B cell (primary cell): ENCODE measurements at regions not wholly inside any gene's neighbourhood (a gene's known extent, or its start where the extent isn't known, plus 50 kb on each side); places are given as distances from the start of the nearest gene placed in this dataset.

Experiments
- ATAC-seq: fragments of 200-7000 bp; cut with Tn5 transposase; one replicate; pipeline ENCODE4 v1.10.0; 2021; ENCODE audit warnings: low read depth, mild to moderate bottlenecking, moderate number of reproducible peaks, moderate library complexity
- CTCF ChIA-PET: fragments of 350-600 bp; sonication (Branson Sonifier 250); formaldehyde crosslinking; loops from one replicate; lab custom pipeline; 2021; ENCODE audit warnings: antibody characterized with exemption, inconsistent platforms; lab: Charles Lee
- POLR2A ChIA-PET: fragments of 350-600 bp; sonication (Branson Sonifier 250); formaldehyde crosslinking; loops from one replicate; lab custom pipeline; 2021; ENCODE audit warnings: antibody characterized with exemption; lab: Charles Lee
- DNase-seq: peaks from one replicate; pipeline ENCODE4 v3.0.0; 2013
- H2AFZ ChIP-seq: 2 replicates; pipeline ENCODE4 v1.6.1; 2012; ENCODE audit warnings: mild to moderate bottlenecking, low read depth, low read length; ENCODE audit not compliant: insufficient read depth, poor library complexity, severe bottlenecking
- H3K27ac ChIP-seq, 2 donors: 1 replicate in 1 of 2; 2 replicates in 1 of 2; pipeline ENCODE4 v1.5.1; 2012 to 2013; ENCODE audit warnings: low read length in 2 of 2, mild to moderate bottlenecking in 2 of 2, moderate library complexity in 1 of 2
- H3K27me3 ChIP-seq, 4 experiments: fragments of 200-600 bp in 1 of 4; sonication (generic) in 1 of 4; replicated peaks in 1 of 4; 1 replicate in 2 of 4; 2 replicates in 2 of 4; pipeline versions ENCODE4 v1.6.1 to v1.7.0; 2013 to 2016; ENCODE audit warnings: low read length in 3 of 4, mild to moderate bottlenecking in 2 of 4, mixed read lengths in 1 of 4, moderate library complexity in 1 of 4; ENCODE audit not compliant: insufficient read depth in 4 of 4, control insufficient read depth in 3 of 4; ENCODE audit errors: control extremely low read depth in 1 of 4
- H3K36me3 ChIP-seq, 2 experiments: replicated peaks in 1 of 2; 1 replicate in 1 of 2; 2 replicates in 1 of 2; pipeline versions ENCODE4 v1.6.1 to v1.7.1; 2013; ENCODE audit warnings: low read length in 1 of 2; ENCODE audit not compliant: insufficient read depth in 2 of 2, control insufficient read depth in 1 of 2; ENCODE audit errors: control extremely low read depth in 1 of 2, extremely low read depth in 1 of 2
- H3K4me1 ChIP-seq, 2 donors: fragments of 200-600 bp in 1 of 2; sonication (generic) in 1 of 2; 1 replicate in 1 of 2; 2 replicates in 1 of 2; pipeline versions ENCODE4 v1.5.1 to v1.6.1; 2013 to 2017; ENCODE audit warnings: low read length in 2 of 2; ENCODE audit not compliant: control insufficient read depth in 2 of 2, insufficient read depth in 2 of 2
- H3K4me2 ChIP-seq: replicated peaks from 2 replicates; pipeline ENCODE3; 2012; ENCODE audit warnings: mild to moderate bottlenecking, low read depth, low read length; ENCODE audit not compliant: poor library complexity, severe bottlenecking
- H3K4me3 ChIP-seq, 5 experiments: fragments of 200-600 bp in 1 of 5; sonication (generic) in 1 of 5; 1 replicate in 3 of 5; 2 replicates in 2 of 5; pipeline versions ENCODE4 v1.5.1 to v1.7.0; 2011 to 2016; ENCODE audit warnings: low read length in 4 of 5, mild to moderate bottlenecking in 4 of 5, low read depth in 2 of 5, control low read depth in 1 of 5, moderate library complexity in 1 of 5; ENCODE audit not compliant: insufficient read depth in 1 of 5; ENCODE audit errors: control extremely low read depth in 1 of 5, extremely low read depth in 1 of 5
- H3K79me2 ChIP-seq: fragments of 200-600 bp; sonication (generic); one replicate; pipeline ENCODE4 v1.6.0; 2016; ENCODE audit warnings: low read length; ENCODE audit not compliant: control insufficient read depth, insufficient read depth
- H3K9ac ChIP-seq: fragments of 200-600 bp; sonication (generic); 2 replicates; pipeline ENCODE4 v1.6.1; 2017; ENCODE audit warnings: mild to moderate bottlenecking, low read length, moderate library complexity
- H3K9me3 ChIP-seq, 3 donors: one replicate each; pipeline versions ENCODE4 v1.6.1 to v1.7.1; 2013; ENCODE audit warnings: low read length in 2 of 3; ENCODE audit not compliant: control insufficient read depth in 2 of 3, insufficient read depth in 1 of 3; ENCODE audit errors: control extremely low read depth in 1 of 3
- H4K20me1 ChIP-seq: 2 replicates; pipeline ENCODE4 v1.6.0; 2012; ENCODE audit warnings: mild to moderate bottlenecking, low read length; ENCODE audit not compliant: insufficient read depth, control insufficient read depth, poor library complexity, severe bottlenecking
- H3K27ac Mint-ChIP-seq: one replicate; pipeline ENCODE4 v1.8.0; 2021; ENCODE audit warnings: mixed read lengths
- H3K27me3 Mint-ChIP-seq: one replicate; pipeline ENCODE4 v1.8.0; 2021; ENCODE audit warnings: mixed read lengths
- H3K4me1 Mint-ChIP-seq: one replicate; pipeline ENCODE4 v1.8.0; 2021; ENCODE audit warnings: mixed read lengths
- H3K4me3 Mint-ChIP-seq: one replicate; pipeline ENCODE4 v1.8.0; 2021; ENCODE audit warnings: mixed read lengths
- H3K9me3 Mint-ChIP-seq: one replicate; pipeline ENCODE4 v1.8.0; 2022; ENCODE audit warnings: mixed read lengths; ENCODE audit not compliant: insufficient read depth
- EZH2 ChIP-seq: IDR thresholded peaks from 2 replicates; pipeline ENCODE4 v1.6.1; 2012; ENCODE audit warnings: borderline replicate concordance, low read depth, mild to moderate bottlenecking, moderate library complexity, low read length; ENCODE audit not compliant: insufficient read depth, poor library complexity, severe bottlenecking
- WGBS: methylation state at CpG from one replicate; pipeline ENCODE4 v1.1.5; 2013; ENCODE audit warnings: missing lambda C conversion rate; ENCODE audit not compliant: insufficient coverage; 5-methylcytosine and 5-hydroxymethylcytosine counted together
- intact Hi-C: fragments of 100-400 bp; cut with micrococcal nuclease; formaldehyde crosslinking; loops from one replicate; pipeline ENCODE4 v1.10.0; 2022
- TF ChIP-seq, protein P1 (sequence below): fragments of 200-600 bp; IDR thresholded peaks from one replicate; pipeline ENCODE4 v1.8.0; 2022; ENCODE audit warnings: antibody characterized with exemption, mild to moderate bottlenecking

DNA sequence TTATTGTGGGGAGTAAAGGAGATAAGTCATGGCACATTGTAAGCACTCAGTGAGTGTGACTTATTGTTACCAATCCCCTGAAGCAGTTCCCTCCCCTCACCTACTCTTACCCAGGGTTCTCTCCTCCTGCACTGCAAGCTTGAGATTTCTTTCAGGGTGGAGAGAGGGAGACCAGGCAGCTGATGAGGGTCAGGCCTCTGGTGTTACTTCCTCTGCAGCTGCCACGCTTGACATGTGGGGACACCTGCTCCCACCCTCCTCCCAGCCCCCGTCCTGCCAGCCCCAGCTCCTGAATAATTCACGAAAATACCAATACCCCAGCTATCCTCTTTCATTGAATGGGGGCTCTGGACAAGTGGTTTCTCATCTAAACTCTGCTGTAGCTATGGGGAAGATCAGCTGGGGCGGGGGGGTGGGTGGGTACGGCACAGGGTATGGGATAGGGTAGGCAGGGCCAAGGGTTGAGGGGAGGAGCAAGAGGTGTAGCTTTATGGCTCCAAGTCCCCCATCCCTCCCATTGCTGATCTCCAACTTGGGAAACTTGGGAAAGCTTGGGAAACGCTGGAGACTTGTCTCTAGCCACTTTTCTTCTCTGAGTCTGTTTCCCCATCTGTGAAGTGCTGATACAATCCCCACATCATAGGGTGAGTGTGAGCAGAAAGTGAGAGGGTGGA, 148.5 kb upstream of the PJA1 start:
- no peaks in the 10 kb centered on the region for H3K9me3 ChIP-seq
- no peak overlapping the region for H3K27ac ChIP-seq
- no peak overlapping the region for H3K4me2 ChIP-seq
- Mint-ChIP-seq H3K4me1 (no peaks in the 10 kb centered on the region), H3K27me3 (peaks cover 8% of the 10 kb centered on the region), H3K9me3 (no peaks in the 10 kb centered on the region), H3K27ac (no peak overlapping the region), H3K4me3 (no peak overlapping the region)
- no peak overlapping the region for H3K9ac ChIP-seq
- TF ChIP-seq, protein P1, sequence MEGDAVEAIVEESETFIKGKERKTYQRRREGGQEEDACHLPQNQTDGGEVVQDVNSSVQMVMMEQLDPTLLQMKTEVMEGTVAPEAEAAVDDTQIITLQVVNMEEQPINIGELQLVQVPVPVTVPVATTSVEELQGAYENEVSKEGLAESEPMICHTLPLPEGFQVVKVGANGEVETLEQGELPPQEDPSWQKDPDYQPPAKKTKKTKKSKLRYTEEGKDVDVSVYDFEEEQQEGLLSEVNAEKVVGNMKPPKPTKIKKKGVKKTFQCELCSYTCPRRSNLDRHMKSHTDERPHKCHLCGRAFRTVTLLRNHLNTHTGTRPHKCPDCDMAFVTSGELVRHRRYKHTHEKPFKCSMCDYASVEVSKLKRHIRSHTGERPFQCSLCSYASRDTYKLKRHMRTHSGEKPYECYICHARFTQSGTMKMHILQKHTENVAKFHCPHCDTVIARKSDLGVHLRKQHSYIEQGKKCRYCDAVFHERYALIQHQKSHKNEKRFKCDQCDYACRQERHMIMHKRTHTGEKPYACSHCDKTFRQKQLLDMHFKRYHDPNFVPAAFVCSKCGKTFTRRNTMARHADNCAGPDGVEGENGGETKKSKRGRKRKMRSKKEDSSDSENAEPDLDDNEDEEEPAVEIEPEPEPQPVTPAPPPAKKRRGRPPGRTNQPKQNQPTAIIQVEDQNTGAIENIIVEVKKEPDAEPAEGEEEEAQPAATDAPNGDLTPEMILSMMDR = no peak
- TF ChIP-seq EZH2 = no peak
- H4K20me1 ChIP-seq = no peaks in the 10 kb centered on the region
- no peaks in the 10 kb centered on the region for H3K4me1 ChIP-seq
- DNase-seq (no peak), ATAC-seq (no peak)
- no peaks in the 10 kb centered on the region for H3K27me3 ChIP-seq
- intact Hi-C loops = no loop called here
- no peak overlapping the region for H3K4me3 ChIP-seq
- H3K79me2 ChIP-seq = no peaks in the 10 kb centered on the region
- WGBS = no CpG with 5 or more reads among the region's 6 CpGs
- POLR2A ChIA-PET = no interaction called here
- H2AFZ ChIP-seq = no peak overlapping the region
- H3K36me3 ChIP-seq = no peaks in the 10 kb centered on the region
- CTCF ChIA-PET = no interaction called here

DNA sequence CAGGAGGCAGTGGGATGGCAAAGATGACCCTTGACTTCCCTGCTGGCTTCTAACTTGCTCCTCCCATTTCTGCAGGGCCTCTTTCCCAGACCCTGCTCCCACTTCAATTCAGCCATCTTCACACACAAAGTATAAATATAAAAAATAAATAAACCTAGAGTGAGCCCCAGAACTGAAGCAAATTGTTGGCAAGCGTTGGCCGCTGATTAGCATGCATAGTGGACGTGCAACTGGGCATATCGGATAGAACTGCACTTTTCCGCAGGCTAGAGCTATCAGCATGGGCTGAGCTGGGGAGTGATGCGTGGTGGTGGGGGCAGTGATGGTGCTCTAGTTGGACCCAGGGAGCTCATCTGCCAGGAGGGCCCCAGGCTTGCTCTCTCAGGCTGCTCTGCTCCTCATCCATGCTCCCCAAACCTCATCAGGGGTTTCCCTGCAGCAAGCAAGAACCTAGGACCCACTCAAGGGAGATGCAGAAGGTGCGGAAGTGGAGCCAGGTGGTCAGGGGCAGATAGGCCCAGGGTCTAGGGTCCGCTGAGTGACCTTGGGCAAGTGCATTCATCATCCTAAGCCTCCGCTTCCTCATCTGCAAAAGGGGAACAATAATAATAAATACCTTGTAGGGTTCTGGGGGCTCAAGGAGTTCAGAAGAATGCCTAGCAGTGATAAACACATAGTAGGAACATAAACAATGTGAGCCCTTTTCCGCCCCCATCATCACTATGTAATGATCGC, 146.8 kb upstream of the PJA1 start:
- H3K9ac ChIP-seq = no peak overlapping the region
- 97% methylated on average over 5 of the region's 11 CpGs for WGBS
- no peaks in the 10 kb centered on the region for H3K4me1 Mint-ChIP-seq
- no peak overlapping the region for H3K27ac ChIP-seq
- peaks cover 4% of the 10 kb centered on the region for H3K27me3 Mint-ChIP-seq
- H3K36me3 ChIP-seq = no peaks in the 10 kb centered on the region
- ChIA-PET POLR2A (no interaction called here), CTCF (no interaction called here)
- H2AFZ ChIP-seq = no peak overlapping the region
- no peak overlapping the region for H3K4me3 Mint-ChIP-seq
- no peak overlapping the region for H3K4me2 ChIP-seq
- no peaks in the 10 kb centered on the region for H4K20me1 ChIP-seq
- TF ChIP-seq, protein P1 = no peak
- no peak for TF ChIP-seq EZH2
- ATAC-seq = no peak
- H3K9me3 ChIP-seq = no peaks in the 10 kb centered on the region
- no peak overlapping the region for H3K27ac Mint-ChIP-seq
- H3K79me2 ChIP-seq = no peaks in the 10 kb centered on the region
- H3K4me1 ChIP-seq = no peaks in the 10 kb centered on the region
- DNase-seq = no peak
- no peaks in the 10 kb centered on the region for H3K27me3 ChIP-seq
- no peaks in the 10 kb centered on the region for H3K9me3 Mint-ChIP-seq
- intact Hi-C loops = no loop called here
- H3K4me3 ChIP-seq = no peak overlapping the region
